ENCODE measurements at regions not wholly inside any gene's neighbourhood (a gene's known extent, or its start where the extent isn't known, plus 50 kb on each side); places are given as distances from the start of the nearest gene placed in this dataset.
"Not testable (repeated sequence)": the region's sequence is repeated elsewhere in the genome, so short reads cannot be mapped to it uniquely, and the experiment has no call there.

- not testable (repeated sequence) for H3K4me1 ChIP-seq (ENCODE audit: control insufficient read depth, insufficient read depth, low read length); H3K4me3 ChIP-seq (ENCODE audit: low read length); H3K27me3 ChIP-seq (ENCODE audit: control insufficient read depth, insufficient read depth, low read length); H3K36me3 ChIP-seq (ENCODE audit: control insufficient read depth, insufficient read depth, low read length); H3K9me3 ChIP-seq (replicated peaks; ENCODE audit: control insufficient read depth, low read depth, low read length); DNase-seq; H3K27ac ChIP-seq (ENCODE audit: low read length)
- no CpG with 5 or more reads among the region's 9 CpGs for WGBS (ENCODE audit: insufficient coverage)
Observed at GRCh38 chr2:87397276-87398065, 350.4 kb upstream of the PLGLB2 start.

DNA sequence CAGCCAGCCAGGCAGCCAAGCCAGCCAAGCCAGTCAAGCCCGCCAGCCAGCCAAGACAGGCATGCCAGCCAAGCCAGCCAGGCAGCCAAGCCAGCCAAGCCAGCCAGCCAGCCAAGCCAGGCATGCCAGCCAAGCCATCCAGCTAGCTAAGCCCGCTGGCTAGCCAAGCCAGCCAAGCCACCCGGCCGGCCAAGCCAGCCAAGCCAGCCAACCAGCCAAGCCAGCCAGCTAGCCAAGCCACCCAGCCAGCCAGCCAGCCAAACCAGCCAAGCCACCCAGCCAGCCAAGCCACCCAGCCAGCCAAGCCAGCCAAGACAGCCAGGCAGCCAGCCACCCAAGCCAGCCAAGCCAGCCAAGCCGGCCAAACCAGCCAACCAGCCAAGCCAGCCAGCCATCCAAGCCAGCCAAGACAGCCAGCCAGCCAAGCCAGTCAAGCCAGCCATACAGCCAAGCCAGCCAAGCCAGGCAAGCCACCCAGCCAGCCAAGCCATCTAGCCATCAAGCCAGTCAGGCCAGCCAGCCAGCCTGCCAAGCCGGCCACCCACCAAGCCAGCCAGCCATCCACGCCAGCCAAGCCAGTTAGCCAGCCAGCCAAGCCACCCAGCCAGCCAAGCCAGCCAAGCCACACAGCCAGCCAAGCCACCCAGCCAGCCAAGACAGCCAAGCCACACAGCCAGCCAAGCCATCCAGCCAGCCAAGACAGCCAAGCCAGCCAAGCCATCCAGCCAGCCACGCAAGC is 349.2 kb upstream of the PLGLB2 start:
- H3K4me3 ChIP-seq (ENCODE audit: low read length); H3K36me3 ChIP-seq (ENCODE audit: control insufficient read depth, insufficient read depth, low read length); H3K9me3 ChIP-seq (replicated peaks; ENCODE audit: control insufficient read depth, low read depth, low read length); DNase-seq; H3K4me1 ChIP-seq (ENCODE audit: control insufficient read depth, insufficient read depth, low read length); H3K27me3 ChIP-seq (ENCODE audit: control insufficient read depth, insufficient read depth, low read length); H3K27ac ChIP-seq (ENCODE audit: low read length): not testable (repeated sequence)
- 72% methylated on average over 3 of the region's 8 CpGs for WGBS (ENCODE audit: insufficient coverage)

GRCh38 chr2:87401726-87402345 is 346.1 kb upstream of the PLGLB2 start:
- WGBS (ENCODE audit: insufficient coverage) = 74% methylated on average over 11 of the region's 16 CpGs
- Histone ChIP-seq H3K4me3 (ENCODE audit: low read length) (no peak overlapping the region), H3K36me3 (ENCODE audit: control insufficient read depth, insufficient read depth, low read length) (no peaks in the 10 kb centered on the region), H3K4me1 (ENCODE audit: control insufficient read depth, insufficient read depth, low read length) (no peaks in the 10 kb centered on the region), H3K27me3 (ENCODE audit: control insufficient read depth, insufficient read depth, low read length) (no peaks in the 10 kb centered on the region), H3K9me3 (replicated peaks; ENCODE audit: control insufficient read depth, low read depth, low read length) (peaks cover 2% of the 10 kb centered on the region), H3K27ac (ENCODE audit: low read length) (no peak overlapping the region)
- no peak for DNase-seq

- Histone ChIP-seq H3K27ac (ENCODE audit: low read length) (no peak overlapping the region), H3K9me3 (replicated peaks; ENCODE audit: control insufficient read depth, low read depth, low read length) (peaks cover 2% of the 10 kb centered on the region), H3K4me1 (ENCODE audit: control insufficient read depth, insufficient read depth, low read length) (no peaks in the 10 kb centered on the region), H3K27me3 (ENCODE audit: control insufficient read depth, insufficient read depth, low read length) (no peaks in the 10 kb centered on the region), H3K4me3 (ENCODE audit: low read length) (no peak overlapping the region), H3K36me3 (ENCODE audit: control insufficient read depth, insufficient read depth, low read length) (no peaks in the 10 kb centered on the region)
- DNase-seq = no peak
- WGBS (ENCODE audit: insufficient coverage) = 97% methylated on average over 6 of the region's 6 CpGs
Observed at GRCh38 chr2:87403893-87404175, 344.1 kb upstream of the PLGLB2 start.

DNA sequence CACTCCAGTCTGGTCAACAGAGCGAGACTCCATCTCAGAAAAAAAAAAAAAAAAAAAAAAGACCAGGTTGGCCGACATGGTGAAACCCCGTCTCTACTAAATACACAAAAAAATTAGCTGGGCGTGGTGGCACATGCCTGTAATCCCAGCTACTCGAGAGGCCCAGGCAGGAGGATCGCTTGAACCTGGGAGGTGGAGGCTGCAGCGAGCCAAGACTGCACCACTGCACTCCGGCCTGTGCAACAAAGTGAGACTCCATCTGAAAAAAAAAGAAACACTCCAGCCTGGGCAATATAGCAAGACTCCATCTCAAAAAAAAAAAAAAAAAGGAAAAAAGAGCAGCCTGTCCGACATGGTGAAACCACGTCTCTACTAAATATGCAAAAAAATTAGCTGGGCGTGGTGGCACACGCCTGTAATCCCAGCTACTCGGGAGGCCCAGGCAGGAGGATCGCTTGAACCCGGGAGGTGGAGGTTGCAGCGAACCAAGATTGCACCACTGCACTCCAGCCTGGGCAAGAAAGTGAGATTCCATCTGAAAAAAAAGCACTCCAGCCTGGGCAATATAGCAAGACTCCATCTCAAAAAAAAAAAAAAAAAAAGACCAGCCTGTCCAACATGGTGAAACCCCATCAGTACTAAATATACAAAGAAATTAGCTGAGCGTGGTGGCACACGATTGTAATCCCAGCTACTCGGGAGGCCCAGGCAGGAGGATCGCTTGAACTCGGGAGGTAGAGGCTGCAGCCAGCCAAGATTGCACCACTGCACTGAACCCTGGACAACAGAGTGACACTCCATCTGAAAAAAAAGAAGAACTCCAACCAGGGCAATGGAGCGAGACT is 343.3 kb upstream of the PLGLB2 start:
- H3K9me3 ChIP-seq (replicated peaks; ENCODE audit: control insufficient read depth, low read depth, low read length); DNase-seq; H3K27ac ChIP-seq (ENCODE audit: low read length); H3K4me3 ChIP-seq (ENCODE audit: low read length); H3K27me3 ChIP-seq (ENCODE audit: control insufficient read depth, insufficient read depth, low read length); H3K4me1 ChIP-seq (ENCODE audit: control insufficient read depth, insufficient read depth, low read length); H3K36me3 ChIP-seq (ENCODE audit: control insufficient read depth, insufficient read depth, low read length): not testable (repeated sequence)
- 95% methylated on average over 8 of the region's 22 CpGs for WGBS (ENCODE audit: insufficient coverage)

GRCh38 chr2:87405531-87406216 is 342.2 kb upstream of the PLGLB2 start:
- H3K9me3 ChIP-seq (replicated peaks; ENCODE audit: control insufficient read depth, low read depth, low read length); H3K4me3 ChIP-seq (ENCODE audit: low read length); H3K4me1 ChIP-seq (ENCODE audit: control insufficient read depth, insufficient read depth, low read length); H3K27ac ChIP-seq (ENCODE audit: low read length); H3K27me3 ChIP-seq (ENCODE audit: control insufficient read depth, insufficient read depth, low read length); H3K36me3 ChIP-seq (ENCODE audit: control insufficient read depth, insufficient read depth, low read length); DNase-seq: not testable (repeated sequence)
- no CpG with 5 or more reads among the region's 6 CpGs for WGBS (ENCODE audit: insufficient coverage)

GRCh38 chr2:87406406-87407175 is 341.3 kb upstream of the PLGLB2 start:
- H3K27me3 ChIP-seq (ENCODE audit: control insufficient read depth, insufficient read depth, low read length); H3K36me3 ChIP-seq (ENCODE audit: control insufficient read depth, insufficient read depth, low read length); DNase-seq; H3K27ac ChIP-seq (ENCODE audit: low read length); H3K4me3 ChIP-seq (ENCODE audit: low read length); H3K4me1 ChIP-seq (ENCODE audit: control insufficient read depth, insufficient read depth, low read length); H3K9me3 ChIP-seq (replicated peaks; ENCODE audit: control insufficient read depth, low read depth, low read length): not testable (repeated sequence)
- 100% methylated on average over 1 of the region's 6 CpGs for WGBS (ENCODE audit: insufficient coverage)

- not testable (repeated sequence) for DNase-seq; H3K27me3 ChIP-seq (ENCODE audit: control insufficient read depth, insufficient read depth, low read length); H3K4me3 ChIP-seq (ENCODE audit: low read length); H3K4me1 ChIP-seq (ENCODE audit: control insufficient read depth, insufficient read depth, low read length); H3K36me3 ChIP-seq (ENCODE audit: control insufficient read depth, insufficient read depth, low read length); H3K9me3 ChIP-seq (replicated peaks; ENCODE audit: control insufficient read depth, low read depth, low read length); H3K27ac ChIP-seq (ENCODE audit: low read length)
- no CpG with 5 or more reads among the region's 4 CpGs for WGBS (ENCODE audit: insufficient coverage)
Observed at GRCh38 chr2:87409601-87410000, 338.3 kb upstream of the PLGLB2 start.

- H3K27me3 ChIP-seq (ENCODE audit: control insufficient read depth, insufficient read depth, low read length); H3K27ac ChIP-seq (ENCODE audit: low read length); H3K36me3 ChIP-seq (ENCODE audit: control insufficient read depth, insufficient read depth, low read length); H3K4me3 ChIP-seq (ENCODE audit: low read length); H3K9me3 ChIP-seq (replicated peaks; ENCODE audit: control insufficient read depth, low read depth, low read length); H3K4me1 ChIP-seq (ENCODE audit: control insufficient read depth, insufficient read depth, low read length); DNase-seq: not testable (repeated sequence)
- WGBS (ENCODE audit: insufficient coverage) = no CpG with 5 or more reads among the region's 3 CpGs
Observed at GRCh38 chr2:87410371-87410770, 337.5 kb upstream of the PLGLB2 start.
